Heart left ventricle (tissue), 16 donors: ENCODE measurements at regions not wholly inside any gene's neighbourhood (a gene's known extent, or its start where the extent isn't known, plus 50 kb on each side); places are given as distances from the start of the nearest gene placed in this dataset.

Experiments used
- ATAC-seq, 4 donors: fragments of 200-7000 bp; cut with Tn5 transposase; one replicate each; pipeline ENCODE4 v1.9.1; 2020 to 2022; ENCODE audit warnings: moderate library complexity in 4 of 4, mild to moderate bottlenecking in 3 of 4, moderate number of reproducible peaks in 1 of 4
- DNase-seq, 5 donors: peaks; one replicate each; pipeline ENCODE4 v3.0.0-alpha.2; 2020
- H3K27ac ChIP-seq, 12 donors: fragments of 200-600 bp; sonication (generic) in 4 of 12; one replicate each; pipeline versions ENCODE4 v1.5.0 to v1.8.0; 2016 to 2022; ENCODE audit warnings: mild to moderate bottlenecking in 2 of 12
- H3K27me3 ChIP-seq, 9 donors: fragments of 200-600 bp; sonication (generic) in 2 of 9; one replicate each; pipeline versions ENCODE4 v1.5.1 to v1.8.0; 2016 to 2022; ENCODE audit warnings: mild to moderate bottlenecking in 3 of 9
- H3K36me3 ChIP-seq, 9 donors: fragments of 200-600 bp; sonication (generic) in 2 of 9; one replicate each; pipeline versions ENCODE4 v1.5.0 to v1.8.0; 2018 to 2022; ENCODE audit warnings: mild to moderate bottlenecking in 2 of 9
- H3K4me1 ChIP-seq, 12 donors: fragments of 200-600 bp; sonication (generic) in 4 of 12; one replicate each; pipeline versions ENCODE4 v1.5.0 to v1.8.0; 2016 to 2022; ENCODE audit warnings: mild to moderate bottlenecking in 3 of 12
- H3K4me3 ChIP-seq, 12 donors: fragments of 200-600 bp; sonication (generic) in 4 of 12; one replicate each; pipeline versions ENCODE4 v1.5.0 to v1.8.0; 2017 to 2022; ENCODE audit warnings: mild to moderate bottlenecking in 9 of 12, moderate library complexity in 4 of 12
- H3K9me3 ChIP-seq, 12 donors: fragments of 200-600 bp; sonication (generic) in 4 of 12; one replicate each; pipeline versions ENCODE4 v1.5.0 to v1.8.0; 2016 to 2022; ENCODE audit warnings: mild to moderate bottlenecking in 1 of 12
- CTCF ChIP-seq, 12 donors: fragments of 200-600 bp; sonication (generic) in 4 of 12; IDR thresholded peaks; one replicate each; pipeline versions ENCODE4 v1.5.0 to v1.8.0; 2018 to 2022; ENCODE audit warnings: antibody characterized with exemption in 12 of 12, mild to moderate bottlenecking in 5 of 12
- POLR2A ChIP-seq, 2 donors: fragments of 450-650 bp; IDR thresholded peaks; one replicate each; pipeline ENCODE4 v1.6.1; 2017; ENCODE audit warnings: antibody characterized with exemption in 2 of 2, mild to moderate bottlenecking in 2 of 2, moderate library complexity in 2 of 2
- WGBS, 4 donors: extraction: QIAGEN DNeasy Blood & Tissue Kit in 2 of 4; methylation state at CpG; one replicate each; pipeline versions ENCODE4 v1.1.5 to v1.1.7; 2013 to 2018; 5-methylcytosine and 5-hydroxymethylcytosine counted together
- intact Hi-C, 10 donors: fragments of 100-400 bp; cut with DNase I; formaldehyde crosslinking; loops; one replicate each; pipeline versions ENCODE4 v1.11.1 to v1.14.2; 2022
- donor health status: ischemic (EF 13 %, LVEDD 7.1; RV severe dilation, severe dysfunction).
- donor health status: healthy with polysubstance abuse.
- donor health status: DM: no; HTN: yes; CAD: no.
- donor health status: DM: no; HTN: no; CAD: no.
- donor health status: ischemic (EF 25% LVEDD 6.9; RV normal size, moderate dysfunction).
- donor health status: ischemic (EF 25% LVEDD 5.7; RV mildly dilated, moderate dysfunction).
- donor health status: healthy.
- donor health status: DM: yes; HTN: yes; CAD: no.
- donor health status: ischemic (EF 35%, LVEDD 5.7; RV mildly dilated, moderate dysfunction).
- donor health status: nonischemic (EF 11% LVEDD 7.7; RV severe dilation, severe dysfunction).
- donor health status: DM: yes; HTN: yes; CAD: no.
- donor health status: PGD.
- donor health status: ischemic (EF 29% LVEDD 5.4; RV normal size, mild dysfunction).
- donor health status: nonischemic (EF 23%, LVEDD 6.1; RV moderate dilation, normal function).

- no peak for TF ChIP-seq POLR2A (IDR thresholded peaks at IDR 0.05)
- no peak for TF ChIP-seq CTCF (IDR thresholded peaks at IDR 0.05)
- H3K27ac ChIP-seq: no peak overlapping the region
- H3K4me1 ChIP-seq: no peaks in the 10 kb centered on the region
- intact Hi-C loops: no loop called here
- DNase-seq (no peak), ATAC-seq (no peak)
- H3K9me3 ChIP-seq: no peaks in the 10 kb centered on the region
- H3K36me3 ChIP-seq: no peaks in the 10 kb centered on the region
- no peak overlapping the region for H3K4me3 ChIP-seq
- WGBS, 4 donors: 85 to 97% (median 91%) methylated on average over 1 of the region's 1 CpG
- no peaks in the 10 kb centered on the region for H3K27me3 ChIP-seq
These were observed 340.6 kb downstream of the SOX2 start for GRCh38 chr3:182052332-182052731.

GRCh38 chr3:182052757-182053156, 341.0 kb downstream of the SOX2 start:
- Histone ChIP-seq H3K27me3 (no peaks in the 10 kb centered on the region), H3K4me3 (no peak overlapping the region), H3K4me1 (no peaks in the 10 kb centered on the region), H3K27ac (no peak overlapping the region), H3K9me3 (no peaks in the 10 kb centered on the region), H3K36me3 (no peaks in the 10 kb centered on the region)
- 83 to 87% (median 86%) methylated on average over 2 of the region's 2 CpGs for WGBS, 4 donors
- ATAC-seq (no peak), DNase-seq (no peak)
- TF ChIP-seq CTCF (IDR thresholded peaks at IDR 0.05) (no peak), POLR2A (IDR thresholded peaks at IDR 0.05) (no peak)
- intact Hi-C loops: no loop called here

- no peak overlapping the region for H3K4me3 ChIP-seq
- no peaks in the 10 kb centered on the region for H3K27me3 ChIP-seq
- no peak overlapping the region for H3K27ac ChIP-seq
- intact Hi-C loops: no loop called here
- DNase-seq: no peak
- H3K9me3 ChIP-seq: no peaks in the 10 kb centered on the region
- no peaks in the 10 kb centered on the region for H3K4me1 ChIP-seq
- no peak for TF ChIP-seq POLR2A (IDR thresholded peaks at IDR 0.05)
- TF ChIP-seq CTCF (IDR thresholded peaks at IDR 0.05): no peak
- no peaks in the 10 kb centered on the region for H3K36me3 ChIP-seq
- 84 to 100% (median 94%) methylated on average over 1 of the region's 1 CpG for WGBS, 4 donors
- ATAC-seq: no peak
These were observed 346.8 kb downstream of the SOX2 start for GRCh38 chr3:182058488-182058887.

- 39 to 55% (median 50%) methylated on average over 1 of the region's 1 CpG for WGBS, 4 donors
These were observed 352.0 kb downstream of the SOX2 start for GRCh38 chr3:182063742-182064141.

More at GRCh38 chr3:182063742-182064141, 352.0 kb downstream of the SOX2 start:
- TF ChIP-seq CTCF (IDR thresholded peaks at IDR 0.05) (no peak), POLR2A (IDR thresholded peaks at IDR 0.05) (no peak)
- Histone ChIP-seq H3K27ac (no peak overlapping the region), H3K9me3 (no peaks in the 10 kb centered on the region), H3K27me3 (no peaks in the 10 kb centered on the region), H3K36me3 (no peaks in the 10 kb centered on the region), H3K4me1 (no peaks in the 10 kb centered on the region), H3K4me3 (no peak overlapping the region)
- no peak for ATAC-seq
- intact Hi-C loops: no loop called here
- DNase-seq: no peak
